ENCODE measurements at regions not wholly inside any gene's neighbourhood (a gene's known extent, or its start where the extent isn't known, plus 50 kb on each side); places are given as distances from the start of the nearest gene placed in this dataset.
"Not testable (repeated sequence)": the region's sequence is repeated elsewhere in the genome, so short reads cannot be mapped to it uniquely, and the experiment has no call there.

GRCh38 chr21:17101696-17102095 lies 411.1 kb upstream of the CXADR start:
- no peak for DNase-seq

GRCh38 chr21:17105932-17106331 lies 406.9 kb upstream of the CXADR start:
- DNase-seq = no peak

DNA sequence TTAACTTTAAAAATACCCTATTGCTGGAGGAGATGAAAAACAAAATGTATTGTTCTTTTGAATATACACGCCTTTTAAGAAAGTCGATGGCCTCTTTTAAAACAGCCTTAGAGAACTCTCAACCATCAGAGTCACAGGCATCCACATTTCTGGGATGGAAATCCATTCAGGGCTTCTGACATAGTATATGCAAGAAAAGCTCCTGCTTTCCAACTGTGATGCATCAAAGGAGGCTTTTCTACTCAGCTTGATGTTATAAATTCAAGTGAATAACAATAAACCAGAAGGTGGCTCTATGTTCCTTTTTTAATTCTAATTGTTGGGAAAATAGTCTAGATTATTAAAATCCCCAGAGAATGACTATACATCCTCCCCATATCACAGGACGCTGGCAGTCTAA lies 398.8 kb upstream of the CXADR start:
- DNase-seq = no peak

- DNase-seq = no peak
Measured at GRCh38 chr21:17118638-17119384, 394.0 kb upstream of the CXADR start.

DNA sequence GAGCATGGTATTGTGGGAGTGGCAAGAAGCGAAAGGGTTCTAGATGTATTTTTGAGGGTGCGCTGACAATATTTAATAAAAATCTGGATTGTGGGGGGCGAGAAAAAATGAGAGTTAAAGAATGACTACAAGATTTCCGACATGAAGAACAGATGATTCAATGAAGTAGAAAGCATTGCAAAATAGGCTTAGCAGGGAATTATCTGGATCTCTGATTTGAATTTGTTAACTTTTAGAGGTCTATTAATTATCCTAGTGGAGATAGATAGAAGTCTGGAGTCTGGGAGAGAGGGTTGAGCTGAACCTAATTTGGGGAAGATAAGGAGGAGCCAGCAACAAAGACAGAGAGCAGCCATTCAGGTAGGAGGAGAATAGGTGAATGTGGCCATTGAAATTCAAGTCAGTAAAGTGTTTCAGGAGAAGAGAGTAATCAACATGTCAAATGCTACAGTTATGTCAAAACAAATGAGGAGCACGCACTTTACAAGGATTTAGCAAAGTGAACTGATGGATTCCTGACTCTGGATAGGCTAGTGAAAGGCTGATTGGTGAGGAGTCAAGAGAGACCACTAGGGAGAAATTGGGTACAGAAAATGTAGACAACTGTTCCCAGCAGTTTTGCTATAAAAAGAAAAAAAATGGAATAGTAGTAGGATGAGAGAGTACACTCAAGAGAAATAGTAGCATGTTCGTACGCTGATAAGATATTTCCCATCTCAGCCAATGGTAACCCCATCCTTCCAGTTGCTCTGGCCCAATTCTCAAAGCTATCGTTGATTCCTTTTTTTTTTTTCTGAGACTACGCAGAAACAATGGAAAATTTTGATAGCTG lies 393.2 kb upstream of the CXADR start:
- DNase-seq = no peak

DNA sequence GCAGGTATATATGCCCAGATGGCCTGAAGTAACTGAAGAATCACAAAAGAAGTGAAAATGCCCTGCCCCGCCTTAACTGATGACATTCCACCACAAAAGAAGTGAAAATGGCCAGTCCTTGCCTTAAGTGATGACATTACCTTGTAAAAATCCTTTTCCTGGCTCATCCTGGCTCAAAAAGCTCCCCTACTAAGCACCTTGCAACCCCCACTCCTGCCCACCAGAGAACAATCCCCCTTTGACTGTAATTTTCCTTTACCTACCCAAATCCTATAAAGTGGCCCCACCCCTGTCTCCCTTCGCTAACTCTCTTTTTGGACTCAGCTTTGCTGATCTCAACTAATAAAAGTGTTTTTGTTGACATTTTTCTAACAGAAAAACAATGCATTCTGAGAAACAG lies 385.4 kb upstream of the CXADR start:
- DNase-seq = not testable (repeated sequence)

DNA sequence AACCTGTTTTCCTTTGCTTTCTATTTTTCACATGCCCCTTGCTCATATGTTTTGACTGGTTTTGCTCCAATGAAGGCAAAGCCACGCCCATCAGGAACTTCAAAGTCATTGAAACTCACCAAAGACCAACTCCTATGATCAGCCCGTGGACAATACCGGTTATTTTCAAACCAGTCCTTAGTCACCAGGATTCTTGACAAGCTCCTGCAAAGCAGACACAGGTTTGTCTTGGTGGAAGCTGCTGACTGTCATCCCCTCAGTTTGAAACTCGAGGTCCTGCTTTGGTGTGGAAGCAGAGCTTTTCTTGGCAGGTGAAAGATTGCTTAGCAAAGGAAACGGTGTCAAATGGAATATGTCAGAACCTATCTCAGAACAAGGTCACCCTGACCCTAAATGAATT lies 384.7 kb upstream of the CXADR start:
- no peak for DNase-seq

DNA sequence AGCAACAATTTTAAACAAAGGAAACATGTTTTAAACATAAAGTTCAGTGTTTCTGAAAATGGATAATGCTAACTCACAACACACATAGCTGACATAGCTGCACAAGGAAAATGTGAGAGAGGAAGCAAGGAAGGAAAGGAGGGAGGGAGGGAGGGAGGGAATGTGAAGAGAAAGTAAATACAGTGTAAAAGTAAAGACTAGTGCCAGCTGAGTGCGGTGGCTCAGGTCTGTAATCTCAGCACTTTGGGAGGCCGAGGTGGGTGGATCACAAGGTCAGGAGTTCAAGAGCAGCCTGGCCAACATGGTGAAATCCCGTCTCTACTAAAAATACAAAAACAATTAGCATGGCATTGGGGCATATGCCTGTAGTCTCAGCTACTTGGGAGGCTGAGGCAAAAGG lies 373.7 kb upstream of the CXADR start:
- DNase-seq = not testable (repeated sequence)

DNA sequence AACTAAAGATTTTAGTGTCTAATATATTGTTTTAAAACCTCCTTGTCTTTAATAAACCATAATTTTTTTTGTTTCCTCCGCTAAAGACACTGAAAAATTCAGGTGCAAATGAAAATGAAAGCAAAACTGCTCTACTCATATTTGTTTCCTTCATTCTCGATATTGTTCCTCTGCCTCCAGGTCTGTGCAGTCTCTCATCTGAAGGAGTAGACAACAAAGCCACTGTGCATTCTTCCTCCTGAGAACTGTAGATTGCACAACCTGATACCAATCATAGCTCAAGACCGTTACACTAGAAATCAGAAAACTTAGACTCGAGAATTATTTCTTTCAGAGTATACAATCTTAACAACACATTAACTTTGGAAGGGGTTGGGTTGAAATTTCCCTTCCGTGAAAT lies 373.1 kb upstream of the CXADR start:
- no peak for DNase-seq

GRCh38 chr21:17146426-17146825 lies 366.4 kb upstream of the CXADR start:
- no peak for DNase-seq

GRCh38 chr21:17159697-17160096 lies 353.1 kb upstream of the CXADR start:
- DNase-seq = no peak

GRCh38 chr21:17185674-17186073 lies 327.2 kb upstream of the CXADR start:
- no peak for DNase-seq

- DNase-seq = no peak
Measured at GRCh38 chr21:17189963-17190362, 322.9 kb upstream of the CXADR start.

GRCh38 chr21:17191346-17191993 lies 321.4 kb upstream of the CXADR start:
- DNase-seq = no peak

DNA sequence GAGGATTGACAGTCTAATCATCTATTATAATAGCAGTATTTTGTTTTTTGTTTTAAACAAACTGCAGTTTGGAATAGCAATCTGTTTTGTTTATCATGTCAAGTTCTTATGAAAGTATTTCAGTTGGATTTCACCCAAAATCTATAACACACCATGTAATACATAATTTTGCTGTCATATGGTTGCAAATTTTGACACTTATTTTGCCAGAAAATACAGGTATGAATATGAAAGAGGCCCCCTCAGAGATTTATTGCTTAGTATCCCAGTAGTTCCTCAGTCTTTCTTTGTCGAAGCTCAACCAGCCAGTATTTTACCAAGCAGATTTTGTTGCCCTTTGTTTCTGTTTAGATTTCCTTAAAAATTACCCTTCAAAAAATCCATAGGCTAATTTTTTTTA lies 317.5 kb upstream of the CXADR start:
- no peak for DNase-seq

DNA sequence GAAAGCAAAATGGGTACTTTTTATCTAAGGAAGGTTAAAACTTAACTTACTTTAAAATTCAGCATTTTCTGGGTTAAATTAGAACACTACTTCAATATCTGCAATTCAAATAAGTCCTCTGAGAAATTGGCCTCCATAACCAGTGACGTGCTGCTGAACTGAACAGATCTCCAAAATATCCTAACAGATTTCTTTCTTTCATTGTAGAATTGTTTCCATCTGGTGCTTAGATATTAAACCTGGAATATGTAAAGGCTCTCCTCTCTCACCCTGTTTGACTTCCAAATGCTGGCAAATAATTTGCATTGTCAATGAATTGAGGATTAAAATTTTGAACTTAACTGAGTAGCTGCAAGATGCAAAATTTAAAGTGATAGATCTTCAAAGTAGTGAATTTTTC lies 316.9 kb upstream of the CXADR start:
- DNase-seq = no peak

DNA sequence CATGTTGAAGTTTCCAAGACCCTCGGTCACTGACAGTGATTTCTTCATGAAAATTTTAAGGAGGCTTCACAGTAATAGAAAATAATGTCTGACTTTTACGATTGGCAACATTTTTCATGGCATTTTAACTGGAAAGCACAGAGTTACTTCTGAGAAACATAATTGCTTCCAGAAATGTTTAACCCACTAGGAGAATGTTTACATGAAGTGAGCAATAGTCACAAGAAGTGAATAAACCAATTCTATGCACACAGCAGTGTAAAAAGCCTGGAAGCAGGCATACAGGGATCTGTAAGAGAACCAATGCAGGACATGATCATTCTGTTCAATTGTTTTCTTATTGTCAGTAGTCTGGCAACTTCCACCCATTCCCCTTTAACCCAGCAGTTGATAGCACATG lies 316.2 kb upstream of the CXADR start:
- DNase-seq = no peak

GRCh38 chr21:17197996-17198395 lies 314.8 kb upstream of the CXADR start:
- no peak for DNase-seq

- no peak for DNase-seq
Measured at GRCh38 chr21:17200250-17200649, 312.6 kb upstream of the CXADR start.

GRCh38 chr21:17201741-17202260 lies 311.0 kb upstream of the CXADR start:
- no peak for DNase-seq

- DNase-seq = no peak
Measured at GRCh38 chr21:17214801-17215200, 298.0 kb upstream of the CXADR start.

DNA sequence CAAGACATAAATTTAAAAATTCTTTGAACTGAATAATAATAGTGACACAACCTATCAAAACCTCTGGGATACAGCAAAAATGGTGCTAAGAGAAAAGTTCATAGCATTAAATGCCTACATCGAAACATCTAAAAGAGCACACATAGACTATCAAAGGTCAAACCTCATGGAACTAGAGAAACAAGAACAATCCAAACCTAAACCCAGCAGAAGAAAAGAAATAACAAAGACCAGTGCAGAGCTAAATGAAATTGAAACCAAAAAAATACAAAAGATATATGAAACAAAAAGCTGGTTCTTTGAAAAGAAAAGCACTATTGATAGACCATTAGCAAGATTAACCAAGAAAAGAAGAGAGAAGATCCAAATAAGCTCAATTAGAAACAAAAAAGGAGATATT lies 293.8 kb upstream of the CXADR start:
- DNase-seq = not testable (repeated sequence)

DNA sequence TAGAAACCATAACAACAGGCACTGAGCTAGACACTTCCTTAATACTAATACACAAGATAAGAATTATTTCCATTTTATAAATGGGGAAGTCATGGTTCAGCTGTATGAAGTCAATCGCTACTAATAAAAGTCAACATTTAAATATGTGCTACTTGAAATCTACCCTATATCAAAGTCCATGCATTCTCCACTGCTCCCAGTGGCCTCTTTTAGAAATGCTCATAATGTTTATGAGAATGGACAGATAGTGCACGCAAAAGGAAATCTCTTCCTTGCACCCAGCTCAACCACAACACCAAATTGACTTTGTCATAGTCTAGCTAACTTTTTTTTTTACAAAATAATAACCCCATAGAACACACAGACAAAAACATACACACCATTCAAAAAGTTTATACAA lies 281.7 kb upstream of the CXADR start:
- no peak for DNase-seq

DNA sequence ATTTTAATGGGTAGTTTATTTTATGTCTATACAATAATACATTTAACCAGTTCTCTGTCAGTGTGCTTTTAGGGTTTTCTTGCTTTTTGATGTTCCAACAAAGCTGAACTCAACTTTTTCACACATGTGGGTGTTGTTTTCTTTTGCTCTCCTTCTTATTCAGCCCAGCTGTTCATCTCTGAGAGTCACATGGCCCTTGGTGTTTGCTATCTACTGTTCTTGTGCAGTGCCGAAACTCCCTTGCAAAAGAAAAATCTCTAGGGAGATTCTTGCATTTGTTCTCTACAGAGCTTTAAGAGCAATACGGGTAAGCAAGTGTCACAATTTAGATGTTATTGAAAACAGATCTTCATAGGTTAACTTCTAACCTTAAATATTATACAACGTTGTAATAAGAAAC lies 281.1 kb upstream of the CXADR start:
- no peak for DNase-seq

All from effector CD4-positive, alpha-beta T cell (primary cell).